ENCODE measurements at regions not wholly inside any gene's neighbourhood (a gene's known extent, or its start where the extent isn't known, plus 50 kb on each side); places are given as distances from the start of the nearest gene placed in this dataset.

DNA sequence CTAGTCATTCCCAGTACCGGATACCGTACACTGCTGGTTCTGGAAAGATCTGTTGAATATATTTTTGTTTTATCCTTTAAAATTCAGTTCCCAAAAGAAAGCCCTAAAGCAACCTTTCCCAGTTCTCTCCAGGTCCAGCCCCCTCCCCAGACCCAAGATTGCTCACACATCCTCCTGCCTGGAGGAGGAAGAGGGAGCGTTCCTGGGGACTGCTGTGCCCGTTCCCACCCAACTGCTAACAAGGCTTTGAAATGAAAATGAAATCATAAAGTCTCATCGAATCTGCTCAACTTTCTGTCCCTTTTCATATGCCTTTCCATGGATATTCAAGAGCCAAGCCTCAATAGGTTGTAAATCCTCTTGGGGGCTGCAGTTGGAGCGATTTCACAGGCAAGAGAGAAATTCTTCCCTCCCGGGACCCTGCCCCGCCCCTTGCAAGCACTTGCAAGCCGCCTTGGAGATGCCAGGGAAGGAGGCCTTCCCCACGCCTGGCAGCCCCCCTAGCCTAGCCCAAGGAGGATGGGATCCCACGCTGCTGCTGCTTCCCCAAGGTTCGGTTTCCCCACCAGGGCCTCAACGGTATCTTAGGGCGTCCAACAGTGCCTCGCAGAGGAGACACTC lies 113.2 kb upstream of the CACHD1 start:
- H3K4me3 ChIP-seq (ENCODE audit: control insufficient read depth in 2 of 3, extremely low read depth in 1 of 3, insufficient read depth in 2 of 3, low read depth in 1 of 3, low read length in 3 of 3), result no peak overlapping the region
- no peaks in the 10 kb centered on the region for H3K4me1 ChIP-seq (ENCODE audit: control insufficient read depth, extremely low read depth, insufficient read depth, low read length)
- H3K27ac ChIP-seq (ENCODE audit: control insufficient read depth, insufficient read depth, low read length), result no peak overlapping the region
- FAIRE-seq, result no peak
- no peaks in the 10 kb centered on the region for H3K27me3 ChIP-seq (ENCODE audit: control insufficient read depth, extremely low read depth, insufficient read depth, low read length)
- no peaks in the 10 kb centered on the region for H3K79me2 ChIP-seq (ENCODE audit: control insufficient read depth, insufficient read depth, low read length)
- no peaks in the 10 kb centered on the region for H4K20me1 ChIP-seq (ENCODE audit: control insufficient read depth, extremely low read depth, insufficient read depth, low read length)
- H2AFZ ChIP-seq (ENCODE audit: control insufficient read depth, low read length), result no peak overlapping the region
- dilution Hi-C loops (cut with MboI; ENCODE audit: extremely low pct_ligation_motif_present, low sequenced_read_pairs), result no loop called here
- no peaks in the 10 kb centered on the region for H3K36me3 ChIP-seq (ENCODE audit: control insufficient read depth in 2 of 2, extremely low read depth in 1 of 2, insufficient read depth in 2 of 2, low read length in 2 of 2)
- H3K9ac ChIP-seq (ENCODE audit: control insufficient read depth, extremely low read depth, insufficient read depth, low read length), result no peak overlapping the region
- no peak for DNase-seq (ENCODE audit: low read depth, low spot score)
- H3K9me3 ChIP-seq (ENCODE audit: control insufficient read depth, low read depth, low read length), result no peaks in the 10 kb centered on the region
- TF ChIP-seq, protein P1, sequence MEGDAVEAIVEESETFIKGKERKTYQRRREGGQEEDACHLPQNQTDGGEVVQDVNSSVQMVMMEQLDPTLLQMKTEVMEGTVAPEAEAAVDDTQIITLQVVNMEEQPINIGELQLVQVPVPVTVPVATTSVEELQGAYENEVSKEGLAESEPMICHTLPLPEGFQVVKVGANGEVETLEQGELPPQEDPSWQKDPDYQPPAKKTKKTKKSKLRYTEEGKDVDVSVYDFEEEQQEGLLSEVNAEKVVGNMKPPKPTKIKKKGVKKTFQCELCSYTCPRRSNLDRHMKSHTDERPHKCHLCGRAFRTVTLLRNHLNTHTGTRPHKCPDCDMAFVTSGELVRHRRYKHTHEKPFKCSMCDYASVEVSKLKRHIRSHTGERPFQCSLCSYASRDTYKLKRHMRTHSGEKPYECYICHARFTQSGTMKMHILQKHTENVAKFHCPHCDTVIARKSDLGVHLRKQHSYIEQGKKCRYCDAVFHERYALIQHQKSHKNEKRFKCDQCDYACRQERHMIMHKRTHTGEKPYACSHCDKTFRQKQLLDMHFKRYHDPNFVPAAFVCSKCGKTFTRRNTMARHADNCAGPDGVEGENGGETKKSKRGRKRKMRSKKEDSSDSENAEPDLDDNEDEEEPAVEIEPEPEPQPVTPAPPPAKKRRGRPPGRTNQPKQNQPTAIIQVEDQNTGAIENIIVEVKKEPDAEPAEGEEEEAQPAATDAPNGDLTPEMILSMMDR (optimal IDR thresholded peaks at IDR 0.05 in 1 of 3, IDR thresholded peaks at IDR 0.05 in 1 of 3, conservative IDR thresholded peaks at IDR 0.05 in 1 of 3; ENCODE audit: extremely low read depth in 1 of 3, insufficient read depth in 2 of 3, low read length in 3 of 3), result no peak
- TF ChIP-seq EZH2 (IDR thresholded peaks at IDR 0.05; ENCODE audit: low read length), result no peak
- H3K4me2 ChIP-seq (ENCODE audit: control insufficient read depth, extremely low read depth, insufficient read depth, low read depth, low read length), result no peak overlapping the region
- no peaks in the 10 kb centered on the region for H3K9me1 ChIP-seq (ENCODE audit: control insufficient read depth, extremely low read depth, insufficient read depth, low read length)

DNA sequence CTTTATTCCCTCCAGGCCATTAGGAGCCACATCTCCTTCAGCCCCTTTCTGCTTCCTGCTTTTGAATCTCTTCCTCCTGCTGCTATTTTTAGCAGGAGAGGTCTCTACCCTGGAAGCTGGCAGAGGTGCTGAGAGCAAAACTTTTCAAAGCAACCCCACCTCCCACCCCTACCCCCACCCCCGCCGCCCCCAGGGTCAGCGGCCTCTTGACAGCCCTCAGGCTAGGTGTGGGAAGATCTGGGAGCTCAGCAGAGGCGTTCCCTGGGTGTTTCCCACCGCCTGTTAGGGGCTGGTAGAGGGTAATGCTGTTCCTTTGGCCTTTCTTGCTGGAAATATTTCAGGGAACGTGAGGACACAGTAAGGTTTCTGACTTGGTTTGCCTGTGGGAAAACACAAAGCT lies 112.5 kb upstream of the CACHD1 start:
- TF ChIP-seq, protein P1 (optimal IDR thresholded peaks at IDR 0.05 in 1 of 3, IDR thresholded peaks at IDR 0.05 in 1 of 3, conservative IDR thresholded peaks at IDR 0.05 in 1 of 3; ENCODE audit: extremely low read depth in 1 of 3, insufficient read depth in 2 of 3, low read length in 3 of 3), result no peak
- no peak for TF ChIP-seq EZH2 (IDR thresholded peaks at IDR 0.05; ENCODE audit: low read length)
- Histone ChIP-seq H3K9me3 (ENCODE audit: control insufficient read depth, low read depth, low read length) (no peaks in the 10 kb centered on the region), H3K4me3 (ENCODE audit: control insufficient read depth in 2 of 3, extremely low read depth in 1 of 3, insufficient read depth in 2 of 3, low read depth in 1 of 3, low read length in 3 of 3) (no peak overlapping the region), H3K27ac (ENCODE audit: control insufficient read depth, insufficient read depth, low read length) (no peak overlapping the region), H3K9me1 (ENCODE audit: control insufficient read depth, extremely low read depth, insufficient read depth, low read length) (no peaks in the 10 kb centered on the region), H3K79me2 (ENCODE audit: control insufficient read depth, insufficient read depth, low read length) (no peaks in the 10 kb centered on the region), H3K36me3 (ENCODE audit: control insufficient read depth in 2 of 2, extremely low read depth in 1 of 2, insufficient read depth in 2 of 2, low read length in 2 of 2) (no peaks in the 10 kb centered on the region), H4K20me1 (ENCODE audit: control insufficient read depth, extremely low read depth, insufficient read depth, low read length) (no peaks in the 10 kb centered on the region), H3K4me1 (ENCODE audit: control insufficient read depth, extremely low read depth, insufficient read depth, low read length) (no peaks in the 10 kb centered on the region), H3K4me2 (ENCODE audit: control insufficient read depth, extremely low read depth, insufficient read depth, low read depth, low read length) (no peak overlapping the region), H3K27me3 (ENCODE audit: control insufficient read depth, extremely low read depth, insufficient read depth, low read length) (no peaks in the 10 kb centered on the region), H2AFZ (ENCODE audit: control insufficient read depth, low read length) (no peak overlapping the region), H3K9ac (ENCODE audit: control insufficient read depth, extremely low read depth, insufficient read depth, low read length) (no peak overlapping the region)
- FAIRE-seq, result no peak
- no peak for DNase-seq (ENCODE audit: low read depth, low spot score)
- dilution Hi-C loops (cut with MboI; ENCODE audit: extremely low pct_ligation_motif_present, low sequenced_read_pairs), result no loop called here
